T1000 (cell line): ENCODE measurements at regions not wholly inside any gene's neighbourhood (a gene's known extent, or its start where the extent isn't known, plus 50 kb on each side); places are given as distances from the start of the nearest gene placed in this dataset.

ENCODE experiments used
- DNase-seq: peaks from one replicate; lab custom pipeline; 2025; ENCODE audit warnings: mixed read lengths; lab: John Stamatoyannopoulos, UW

- no peak for DNase-seq
Measured at GRCh38 chr2:235302263-235302662, 191.6 kb upstream of the AGAP1 start.

GRCh38 chr2:235303499-235304291, 190.1 kb upstream of the AGAP1 start:
- no peak for DNase-seq

DNA sequence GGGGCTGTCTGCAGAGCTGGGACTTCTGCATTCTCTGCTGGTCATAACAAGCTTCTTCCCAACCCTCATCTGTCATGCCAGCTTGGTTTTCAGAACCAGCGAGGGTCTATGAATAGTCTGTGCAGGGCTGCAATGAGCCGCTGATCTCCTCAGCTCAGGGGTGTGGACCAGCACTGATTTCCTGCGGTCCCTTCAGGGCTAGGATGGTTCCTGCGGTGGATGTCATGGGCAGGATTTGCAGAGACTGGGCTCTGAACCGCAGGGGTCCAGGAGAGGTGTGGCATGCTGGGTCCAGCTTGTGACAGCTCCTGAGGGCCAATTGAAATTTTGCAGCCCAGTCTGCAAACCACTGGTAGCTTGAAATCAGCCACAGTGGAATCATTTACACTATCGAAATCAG, 188.2 kb upstream of the AGAP1 start:
- DNase-seq, result no peak

DNA sequence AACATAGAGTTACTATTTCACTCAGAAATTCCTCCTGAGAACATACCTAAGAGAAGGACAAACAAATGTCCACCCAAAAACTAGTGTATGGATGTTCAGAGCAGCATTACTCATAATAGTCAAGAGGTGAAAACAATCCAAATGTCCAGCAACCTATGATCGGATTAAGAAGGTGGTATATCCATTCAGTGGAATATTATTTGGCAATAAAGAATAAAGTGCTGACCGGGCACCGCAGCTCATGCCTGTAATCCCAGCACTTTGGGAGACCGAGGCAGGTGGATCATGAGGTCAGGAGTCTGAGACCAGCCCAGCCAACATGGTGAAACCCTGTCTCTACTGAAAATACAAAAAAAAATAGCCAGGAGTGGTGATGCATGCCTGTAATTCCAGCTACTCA, 182.8 kb upstream of the AGAP1 start:
- DNase-seq, result no peak

GRCh38 chr2:235312571-235312970, 181.3 kb upstream of the AGAP1 start:
- DNase-seq, result no peak

- DNase-seq, result no peak
Measured at GRCh38 chr2:235314371-235314930, 179.4 kb upstream of the AGAP1 start.

- no peak for DNase-seq
Measured at GRCh38 chr2:235319095-235319494, 174.7 kb upstream of the AGAP1 start.

DNA sequence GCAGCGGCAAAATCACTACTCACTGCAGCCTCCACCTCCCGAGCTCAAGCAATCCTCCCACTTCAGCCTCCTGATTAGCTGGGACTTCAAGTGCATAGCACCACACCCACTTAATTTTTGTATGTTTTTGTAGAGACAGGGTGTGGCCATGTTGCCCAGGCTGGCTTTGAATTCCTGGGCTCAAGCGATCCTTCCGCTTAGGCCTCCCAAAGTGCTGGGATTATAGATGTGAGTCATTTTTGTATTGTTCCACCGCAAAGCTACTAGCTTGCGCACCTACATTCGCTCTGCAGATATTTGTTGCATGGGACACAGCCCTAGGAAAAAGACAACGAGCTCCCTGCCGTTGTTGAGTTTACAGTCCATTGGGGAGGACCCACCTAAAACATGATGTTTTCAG, 173.5 kb upstream of the AGAP1 start:
- no peak for DNase-seq

DNA sequence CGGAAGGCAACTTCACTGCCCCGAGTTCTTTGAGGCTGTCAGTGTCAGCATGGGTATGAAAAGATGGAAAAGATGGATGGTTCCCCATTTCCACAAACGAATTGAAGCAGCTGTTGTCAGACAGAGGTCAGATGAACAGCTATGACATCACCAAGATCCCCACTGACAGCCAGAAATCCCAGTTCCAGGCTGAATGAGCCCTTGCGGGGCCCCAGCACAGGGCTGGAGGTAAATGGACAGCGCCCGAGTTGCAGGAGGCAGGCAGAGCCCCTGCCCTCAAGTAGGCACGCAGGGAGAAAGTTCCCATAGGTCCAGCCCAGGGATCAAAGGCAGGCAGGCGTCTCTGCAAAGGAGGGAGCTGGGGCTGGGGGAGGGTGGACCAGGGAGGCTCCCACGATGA, 169.5 kb upstream of the AGAP1 start:
- no peak for DNase-seq

DNA sequence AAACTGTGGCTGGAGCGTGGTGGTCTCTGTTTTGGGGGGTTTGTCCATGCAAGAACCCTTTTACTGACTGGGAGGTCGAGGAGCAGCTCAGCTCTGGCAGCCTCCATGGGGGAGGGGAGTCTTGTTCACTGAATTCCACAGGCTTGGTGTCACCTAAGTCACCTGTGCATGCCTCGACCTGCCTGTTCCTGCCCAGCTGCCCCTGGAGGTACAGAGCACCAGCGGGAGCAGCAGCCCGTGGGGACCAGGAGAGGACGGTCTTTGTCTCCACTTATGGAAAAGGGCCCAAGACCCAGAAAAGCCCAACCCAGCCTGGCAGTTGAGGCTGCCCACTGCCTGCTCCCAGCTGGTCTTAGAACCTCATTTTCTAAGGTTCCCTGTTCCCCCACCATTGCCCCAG, 168.7 kb upstream of the AGAP1 start:
- no peak for DNase-seq

DNA sequence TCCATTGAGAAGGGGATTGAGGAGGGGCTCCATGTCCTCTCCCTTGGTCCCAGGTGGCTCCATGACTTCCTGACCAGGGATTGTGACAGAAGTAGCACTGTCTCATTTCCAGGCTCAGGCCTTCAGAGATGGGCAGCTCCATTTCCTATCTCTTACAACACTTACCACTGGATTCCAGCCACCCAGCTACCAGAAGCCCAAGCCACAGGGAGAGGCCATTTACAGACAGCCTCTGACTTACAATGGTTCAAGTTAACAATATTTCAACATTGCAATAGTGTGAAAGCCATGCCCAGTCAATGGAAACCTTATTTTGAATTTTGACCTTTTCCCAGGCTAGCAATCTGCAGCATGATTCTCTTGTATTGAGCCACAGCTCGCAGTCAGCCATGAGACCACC, 164.9 kb upstream of the AGAP1 start:
- no peak for DNase-seq

DNA sequence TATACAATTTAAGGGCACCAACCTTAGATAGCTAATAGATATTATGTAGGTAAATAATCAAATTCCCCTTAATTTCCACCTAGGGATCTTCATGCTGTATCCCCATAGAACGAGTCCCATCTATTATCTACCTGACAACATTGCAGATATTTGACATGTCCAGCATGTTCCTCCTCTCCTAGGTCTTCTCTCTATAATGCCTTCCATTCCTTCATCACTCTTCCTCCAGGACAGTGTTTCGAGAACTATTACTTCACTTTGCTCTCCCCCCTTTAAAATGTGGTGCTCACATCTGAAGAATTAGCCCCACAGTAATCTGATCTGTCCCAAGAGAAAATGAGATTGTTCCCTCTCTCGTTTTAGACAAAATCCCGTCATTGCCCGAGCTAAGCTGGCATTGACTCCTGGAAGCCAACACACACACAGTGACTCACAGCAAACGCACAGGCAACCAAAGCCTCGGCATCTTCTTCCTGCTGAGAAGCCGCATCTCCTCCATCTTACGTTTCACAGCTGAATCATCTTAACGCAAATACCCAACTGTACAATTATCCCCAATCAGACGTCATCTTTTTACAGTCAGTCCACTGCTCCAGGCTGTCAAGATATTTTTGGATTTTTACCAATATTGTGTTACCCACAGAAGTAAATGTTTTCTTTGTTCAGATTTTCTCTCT, 162.9 kb upstream of the AGAP1 start:
- DNase-seq, result peak; percentile 81

GRCh38 chr2:235332240-235332890, 161.5 kb upstream of the AGAP1 start:
- no peak for DNase-seq

GRCh38 chr2:235333076-235333475, 160.8 kb upstream of the AGAP1 start:
- peak; percentile 26 for DNase-seq

GRCh38 chr2:235334179-235334578, 159.7 kb upstream of the AGAP1 start:
- DNase-seq, result no peak

- peak; percentile 6 for DNase-seq
Measured at GRCh38 chr2:235343156-235343774, 150.6 kb upstream of the AGAP1 start.

DNA sequence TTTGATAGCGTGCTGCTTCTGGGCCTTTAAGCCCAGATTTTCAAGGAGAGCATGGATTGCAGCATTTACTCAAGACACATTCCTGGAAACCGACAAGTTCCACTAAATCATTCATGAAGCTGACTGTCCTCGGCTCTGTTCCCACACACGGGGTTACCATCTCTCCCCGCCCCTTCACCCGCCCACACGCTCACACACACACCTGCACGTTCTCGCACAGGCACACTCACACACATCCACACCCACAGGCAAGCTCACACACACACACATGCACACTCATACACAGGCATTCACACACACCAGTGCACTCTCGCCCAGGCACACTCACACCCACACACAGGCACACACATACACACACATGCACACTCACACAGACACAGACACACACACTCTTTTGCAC, 150.0 kb upstream of the AGAP1 start:
- DNase-seq, result no peak

DNA sequence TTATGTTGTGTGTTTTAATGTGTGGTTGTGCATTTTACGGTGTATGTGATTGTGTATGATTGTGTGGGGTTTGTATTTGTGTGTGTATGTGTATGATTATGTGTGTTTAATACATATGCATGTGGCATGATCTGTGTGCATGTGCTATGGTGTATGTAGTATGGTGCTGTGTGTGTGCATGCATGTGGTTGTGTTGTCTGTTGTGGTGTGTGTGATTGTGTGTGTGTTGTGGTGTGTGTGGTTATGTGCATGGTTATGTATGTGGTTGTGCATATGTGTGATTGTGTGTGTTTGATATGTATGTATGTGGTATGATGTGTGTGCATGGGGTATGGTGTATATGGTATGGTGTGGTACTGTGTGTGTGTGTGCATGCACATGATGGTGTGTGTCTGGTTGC, 148.1 kb upstream of the AGAP1 start:
- no peak for DNase-seq

GRCh38 chr2:235347691-235348090, 146.2 kb upstream of the AGAP1 start:
- peak; percentile 13 for DNase-seq

DNA sequence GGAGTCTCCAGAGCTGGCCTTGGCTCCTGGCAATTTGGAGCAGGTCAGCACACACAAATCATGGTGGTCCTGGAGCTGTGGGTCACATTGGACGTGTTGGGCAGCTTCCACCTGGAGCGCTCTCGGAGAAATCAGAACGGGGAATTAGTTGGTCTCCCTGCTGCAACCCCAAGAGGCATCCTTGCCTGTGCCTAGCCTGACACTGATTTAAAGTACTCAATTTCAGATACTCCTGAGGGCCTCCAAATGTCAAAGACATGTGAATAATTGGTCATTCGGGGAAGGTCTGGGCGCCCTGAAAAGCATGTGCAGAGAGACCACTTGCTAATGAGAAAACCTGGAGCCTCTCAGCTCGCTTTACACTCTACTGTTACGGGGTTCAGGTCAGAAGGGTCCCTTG, 145.5 kb upstream of the AGAP1 start:
- DNase-seq, result no peak

DNA sequence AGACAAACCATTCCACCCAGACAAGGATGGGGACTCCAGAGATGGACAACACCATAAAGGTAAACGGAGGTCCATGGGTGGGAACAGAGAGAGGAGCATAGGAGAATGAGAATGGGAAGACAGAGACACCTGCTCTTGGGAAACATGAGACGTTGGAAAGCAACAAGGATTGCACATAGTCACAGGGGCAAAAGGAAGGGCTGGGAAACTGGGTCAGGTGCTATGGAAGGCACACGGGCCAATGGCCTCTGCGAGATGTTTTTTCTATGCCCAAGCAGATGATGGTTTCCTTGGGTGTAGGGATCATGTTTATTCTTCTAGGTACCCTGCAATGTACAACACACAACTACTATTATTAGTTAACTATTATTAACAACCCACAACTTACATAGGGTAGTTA, 143.6 kb upstream of the AGAP1 start:
- no peak for DNase-seq

GRCh38 chr2:235352541-235352940, 141.3 kb upstream of the AGAP1 start:
- no peak for DNase-seq
